SK-N-SH (cell line): ENCODE measurements at regions not wholly inside any gene's neighbourhood (a gene's known extent, or its start where the extent isn't known, plus 50 kb on each side); places are given as distances from the start of the nearest gene placed in this dataset.

Source experiments
- CTCF ChIA-PET: fragments of 300-600, 350-600 bp; formaldehyde crosslinking; extraction: SDS; loops from one replicate; lab custom pipeline; 2021; lab: Yijun Ruan, JAX
- POLR2A ChIA-PET: fragments of 350-600 bp; sonication (Branson Sonifier 250); formaldehyde crosslinking; extraction: SDS; loops from one replicate; lab custom pipeline; 2020; ENCODE audit warnings: antibody characterized with exemption, inconsistent platforms; lab: Yijun Ruan, JAX
- DNase-seq: peaks from one replicate; pipeline ENCODE4 v3.0.0; 2012
- H2AFZ ChIP-seq: fragments of 200-600 bp; sonication (generic); 2 replicates; pipeline ENCODE4 v1.8.1; 2016; ENCODE audit warnings: antibody characterized with exemption, mild to moderate bottlenecking, low read depth
- H3F3A ChIP-seq: fragments of 200-600 bp; sonication (generic); replicated peaks from 2 replicates; pipeline ENCODE3; 2016; ENCODE audit warnings: antibody characterized with exemption, mild to moderate bottlenecking; ENCODE audit not compliant: insufficient read depth
- H3K27ac ChIP-seq, 2 experiments: fragments of 200-500 bp in 1 of 2; fragments of 200-600 bp in 1 of 2; sonication (Bioruptor generic) in 1 of 2; sonication (generic), shearing (Covaris generic) in 1 of 2; 2 replicates each; pipeline versions ENCODE4 v1.5.1 to v1.6.1; 2014 to 2016; ENCODE audit warnings: low read depth in 2 of 2, inconsistent platforms in 1 of 2, low read length in 1 of 2, mild to moderate bottlenecking in 1 of 2, mixed read lengths in 1 of 2
- H3K27me3 ChIP-seq: fragments of 200-600 bp; sonication (generic), shearing (Covaris generic); 2 replicates; pipeline ENCODE4 v1.6.1; 2016; ENCODE audit warnings: mixed run types; ENCODE audit not compliant: insufficient read depth
- H3K36me3 ChIP-seq, 2 experiments: fragments of 200-500 bp in 1 of 2; fragments of 200-600 bp in 1 of 2; sonication (Bioruptor generic) in 1 of 2; sonication (generic) in 1 of 2; replicated peaks in 1 of 2; 2 replicates each; pipeline versions ENCODE3 to v1.5.1; 2014 to 2016; ENCODE audit warnings: low read length in 1 of 2, mild to moderate bottlenecking in 1 of 2; ENCODE audit not compliant: insufficient read depth in 2 of 2, control insufficient read depth in 1 of 2
- H3K4me1 ChIP-seq, 2 experiments: fragments of 200-500 bp in 1 of 2; fragments of 200-600 bp in 1 of 2; sonication (Bioruptor generic) in 1 of 2; sonication (generic), shearing (Covaris generic) in 1 of 2; 2 replicates each; pipeline versions ENCODE4 v1.5.1 to v1.6.1; 2014 to 2016; ENCODE audit warnings: low read depth in 1 of 2, low read length in 1 of 2, mixed run types in 1 of 2; ENCODE audit not compliant: insufficient read depth in 2 of 2, control insufficient read depth in 1 of 2
- H3K4me2 ChIP-seq: fragments of 200-600 bp; sonication (generic), shearing (Covaris generic); 2 replicates; pipeline ENCODE4 v1.6.1; 2017; ENCODE audit warnings: mixed run types
- H3K4me3 ChIP-seq, 2 experiments: fragments of 200-500 bp in 1 of 2; fragments of 200-600 bp in 1 of 2; sonication (Bioruptor generic) in 1 of 2; sonication (generic), shearing (Covaris generic) in 1 of 2; 2 replicates each; pipeline versions ENCODE4 v1.5.1 to v1.8.1; 2014 to 2016; ENCODE audit warnings: low read depth in 2 of 2, inconsistent platforms in 1 of 2, low read length in 1 of 2, mild to moderate bottlenecking in 1 of 2, mixed read lengths in 1 of 2, moderate library complexity in 1 of 2
- H3K79me2 ChIP-seq: fragments of 200-600 bp; sonication (generic); 2 replicates; pipeline ENCODE4 v1.8.1; 2017; ENCODE audit warnings: mild to moderate bottlenecking; ENCODE audit not compliant: insufficient read depth
- H3K9ac ChIP-seq: fragments of 200-600 bp; sonication (generic); 2 replicates; pipeline ENCODE4 v1.6.1; 2017; ENCODE audit warnings: mixed run types
- H3K9me2 ChIP-seq: fragments of 200-600 bp; sonication (generic); 2 replicates; pipeline ENCODE4 v1.6.1; 2017; ENCODE audit warnings: mixed run types
- H3K9me3 ChIP-seq: fragments of 200-600 bp; sonication (generic); 2 replicates; pipeline ENCODE4 v1.6.1; 2017; ENCODE audit warnings: mixed run types, mild to moderate bottlenecking, moderate library complexity
- H4K20me1 ChIP-seq: fragments of 200-600 bp; sonication (generic); 2 replicates; pipeline ENCODE4 v1.6.1; 2017; ENCODE audit warnings: mild to moderate bottlenecking, mixed run types; ENCODE audit not compliant: insufficient read depth
- CHD2 ChIP-seq: fragments of 150-350 bp; IDR thresholded peaks from 2 replicates; pipeline ENCODE4 v1.6.1; 2018; ENCODE audit warnings: low read length; ENCODE audit not compliant: partially characterized antibody
- ELF1 ChIP-seq: IDR thresholded peaks from 2 replicates; pipeline ENCODE4 v1.4.0; 2012
- EZH2phosphoT487 ChIP-seq: fragments of 200-600 bp; sonication (generic); IDR thresholded peaks from 2 replicates; pipeline ENCODE4 v1.6.1; 2017; ENCODE audit warnings: low read depth, mixed run types, mild to moderate bottlenecking, antibody characterized with exemption, moderate library complexity, borderline replicate concordance
- FOXM1 ChIP-seq: IDR thresholded peaks from 2 replicates; pipeline ENCODE4 v1.4.0; 2012; ENCODE audit warnings: low read depth, mild to moderate bottlenecking
- GABPA ChIP-seq: IDR thresholded peaks from 2 replicates; pipeline ENCODE4 v1.4.0; 2012; ENCODE audit warnings: low read depth, mild to moderate bottlenecking
- IRF3 ChIP-seq: fragments of 150-350 bp; IDR thresholded peaks from 2 replicates; pipeline ENCODE4 v1.6.1; 2016; ENCODE audit warnings: mild to moderate bottlenecking, low read depth, low read length
- JUND ChIP-seq: IDR thresholded peaks from 2 replicates; pipeline ENCODE4 v1.4.0; 2012
- MEF2A ChIP-seq: IDR thresholded peaks from 2 replicates; pipeline ENCODE4 v1.4.0; 2012; ENCODE audit warnings: low read depth, borderline replicate concordance
- NFIC ChIP-seq: IDR thresholded peaks from 2 replicates; pipeline ENCODE4 v1.4.0; 2012; ENCODE audit warnings: borderline replicate concordance
- NRF1 ChIP-seq: IDR thresholded peaks from 2 replicates; pipeline ENCODE4 v1.6.1; 2012; ENCODE audit warnings: low read depth, mild to moderate bottlenecking, low read length
- RAD21 ChIP-seq: IDR thresholded peaks from 2 replicates; pipeline ENCODE4 v1.6.1; 2012; ENCODE audit warnings: mild to moderate bottlenecking, low read length
- SIN3A ChIP-seq: IDR thresholded peaks from 2 replicates; pipeline ENCODE4 v1.6.1; 2012; ENCODE audit warnings: low read depth, mild to moderate bottlenecking, low read length, moderate library complexity, borderline replicate concordance
- TAF1 ChIP-seq: IDR thresholded peaks from 2 replicates; pipeline ENCODE4 v1.6.1; 2012; ENCODE audit warnings: low read depth, mild to moderate bottlenecking, low read length, moderate library complexity, borderline replicate concordance
- TEAD4 ChIP-seq: IDR thresholded peaks from 2 replicates; pipeline ENCODE4 v1.4.0; 2012; ENCODE audit warnings: mild to moderate bottlenecking, borderline replicate concordance; ENCODE audit not compliant: insufficient read depth
- ZBTB33 ChIP-seq: IDR thresholded peaks from 2 replicates; pipeline ENCODE4 v1.4.0; 2012; ENCODE audit warnings: low read depth, borderline replicate concordance
- WGBS: methylation state at CpG from one replicate; pipeline ENCODE4 v1.1.6; 2017; ENCODE audit warnings: low lambda C conversion rate; 5-methylcytosine and 5-hydroxymethylcytosine counted together
- TF ChIP-seq, protein P1 (sequence below): IDR thresholded peaks from 2 replicates; pipeline ENCODE4 v1.4.0; 2012; ENCODE audit warnings: low read depth, borderline replicate concordance
- TF ChIP-seq, protein P2 (sequence below): IDR thresholded peaks from 2 replicates; pipeline ENCODE4 v1.4.0; 2012; ENCODE audit warnings: low read depth
- TF ChIP-seq, protein P3 (sequence below): IDR thresholded peaks from 2 replicates; pipeline ENCODE4; 2012

- Histone ChIP-seq H3K4me1 (peaks cover 0 to 3% of the 10 kb centered on the region in 2 experiments; a peak in 2 of 4 replicates), H3K9ac (no peak overlapping the region)
- CTCF ChIA-PET = no interaction called here
- POLR2A ChIA-PET = no interaction called here
- TF ChIP-seq, protein P1, sequence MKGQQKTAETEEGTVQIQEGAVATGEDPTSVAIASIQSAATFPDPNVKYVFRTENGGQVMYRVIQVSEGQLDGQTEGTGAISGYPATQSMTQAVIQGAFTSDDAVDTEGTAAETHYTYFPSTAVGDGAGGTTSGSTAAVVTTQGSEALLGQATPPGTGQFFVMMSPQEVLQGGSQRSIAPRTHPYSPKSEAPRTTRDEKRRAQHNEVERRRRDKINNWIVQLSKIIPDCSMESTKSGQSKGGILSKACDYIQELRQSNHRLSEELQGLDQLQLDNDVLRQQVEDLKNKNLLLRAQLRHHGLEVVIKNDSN = no peak
- TF ChIP-seq EZH2phosphoT487 = no peak
- TF ChIP-seq, protein P2, sequence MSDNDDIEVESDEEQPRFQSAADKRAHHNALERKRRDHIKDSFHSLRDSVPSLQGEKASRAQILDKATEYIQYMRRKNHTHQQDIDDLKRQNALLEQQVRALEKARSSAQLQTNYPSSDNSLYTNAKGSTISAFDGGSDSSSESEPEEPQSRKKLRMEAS = no peak
- no peak for TF ChIP-seq SIN3A
- TF ChIP-seq JUND = no peak
- no peak for TF ChIP-seq ELF1
- no peak for TF ChIP-seq IRF3
- TF ChIP-seq MEF2A = no peak
- no peak for TF ChIP-seq TEAD4
- TF ChIP-seq NRF1 = no peak
- TF ChIP-seq, protein P3, sequence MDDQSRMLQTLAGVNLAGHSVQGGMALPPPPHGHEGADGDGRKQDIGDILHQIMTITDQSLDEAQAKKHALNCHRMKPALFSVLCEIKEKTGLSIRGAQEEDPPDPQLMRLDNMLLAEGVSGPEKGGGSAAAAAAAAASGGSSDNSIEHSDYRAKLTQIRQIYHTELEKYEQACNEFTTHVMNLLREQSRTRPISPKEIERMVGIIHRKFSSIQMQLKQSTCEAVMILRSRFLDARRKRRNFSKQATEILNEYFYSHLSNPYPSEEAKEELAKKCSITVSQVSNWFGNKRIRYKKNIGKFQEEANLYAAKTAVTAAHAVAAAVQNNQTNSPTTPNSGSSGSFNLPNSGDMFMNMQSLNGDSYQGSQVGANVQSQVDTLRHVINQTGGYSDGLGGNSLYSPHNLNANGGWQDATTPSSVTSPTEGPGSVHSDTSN = no peak
- no peak for TF ChIP-seq CHD2
- TF ChIP-seq RAD21 = no peak
- TF ChIP-seq FOXM1 = no peak
- no peak for TF ChIP-seq NFIC
- TF ChIP-seq, all 33 proteins: peak for 0
- peak overlapping the region; percentile 53; the same call in 1 of the 2 replicates for H2AFZ ChIP-seq
- H4K20me1 ChIP-seq = no peaks in the 10 kb centered on the region
- no peaks in the 10 kb centered on the region for H3K27me3 ChIP-seq
- H3K36me3 ChIP-seq = no peaks in the 10 kb centered on the region
- no peak for DNase-seq
- H3K4me2 ChIP-seq = no peak overlapping the region
- no peaks in the 10 kb centered on the region for H3K9me3 ChIP-seq
- H3K27ac ChIP-seq = no peak overlapping the region
- no peaks in the 10 kb centered on the region for H3F3A ChIP-seq
- H3K4me3 ChIP-seq = no peak overlapping the region
- H3K79me2 ChIP-seq = no peaks in the 10 kb centered on the region
- H3K9me2 ChIP-seq = no peaks in the 10 kb centered on the region
- WGBS = 65% methylated on average over 1 of the region's 1 CpG
Observed at GRCh38 chr4:181698221-181698620, 545.0 kb upstream of the TENM3 start.

- no peaks in the 10 kb centered on the region for H3K79me2 ChIP-seq
- no peaks in the 10 kb centered on the region for H3K9me2 ChIP-seq
- H3K27me3 ChIP-seq = no peaks in the 10 kb centered on the region
- no peak for DNase-seq
- H3F3A ChIP-seq = no peaks in the 10 kb centered on the region
- no peak overlapping the region for H3K9ac ChIP-seq
- no peaks in the 10 kb centered on the region for H4K20me1 ChIP-seq
- no peaks in the 10 kb centered on the region for H3K36me3 ChIP-seq
- TF ChIP-seq IRF3 = no peak
- TF ChIP-seq, protein P1 = no peak
- TF ChIP-seq EZH2phosphoT487 = no peak
- no peak for TF ChIP-seq TAF1
- no peak for TF ChIP-seq GABPA
- no peak for TF ChIP-seq ZBTB33
- CTCF ChIA-PET = no interaction called here
- peaks cover 0 to 5% of the 10 kb centered on the region in 2 experiments; a peak in 2 of 4 replicates for H3K4me1 ChIP-seq
- POLR2A ChIA-PET = no interaction called here
- H3K27ac ChIP-seq = no peak overlapping the region
- WGBS = 69% methylated on average over 5 of the region's 5 CpGs
- H3K9me3 ChIP-seq = no peaks in the 10 kb centered on the region
- no peak overlapping the region for H3K4me3 ChIP-seq
- no peak overlapping the region for H3K4me2 ChIP-seq
- H2AFZ ChIP-seq = no peak overlapping the region
Observed at GRCh38 chr4:181701214-181701613, 542.0 kb upstream of the TENM3 start.
